OCI-LY3 (cell line): ENCODE measurements at regions not wholly inside any gene's neighbourhood (a gene's known extent, or its start where the extent isn't known, plus 50 kb on each side); places are given as distances from the start of the nearest gene placed in this dataset.

ENCODE experiments used
- EZH2phosphoT487 ChIP-seq: fragments of 200-600 bp; shearing (Covaris generic); IDR thresholded peaks from 2 replicates; pipeline ENCODE4 v1.6.1; 2018; ENCODE audit warnings: antibody characterized with exemption, mixed run types, low read depth
- TF ChIP-seq, protein P1 (sequence below): fragments of 200-600, 300-600 bp; sonication (generic); IDR thresholded peaks from 2 replicates; pipeline ENCODE4 v1.5.1; 2014; ENCODE audit warnings: antibody characterized with exemption, low read length, low read depth

DNA sequence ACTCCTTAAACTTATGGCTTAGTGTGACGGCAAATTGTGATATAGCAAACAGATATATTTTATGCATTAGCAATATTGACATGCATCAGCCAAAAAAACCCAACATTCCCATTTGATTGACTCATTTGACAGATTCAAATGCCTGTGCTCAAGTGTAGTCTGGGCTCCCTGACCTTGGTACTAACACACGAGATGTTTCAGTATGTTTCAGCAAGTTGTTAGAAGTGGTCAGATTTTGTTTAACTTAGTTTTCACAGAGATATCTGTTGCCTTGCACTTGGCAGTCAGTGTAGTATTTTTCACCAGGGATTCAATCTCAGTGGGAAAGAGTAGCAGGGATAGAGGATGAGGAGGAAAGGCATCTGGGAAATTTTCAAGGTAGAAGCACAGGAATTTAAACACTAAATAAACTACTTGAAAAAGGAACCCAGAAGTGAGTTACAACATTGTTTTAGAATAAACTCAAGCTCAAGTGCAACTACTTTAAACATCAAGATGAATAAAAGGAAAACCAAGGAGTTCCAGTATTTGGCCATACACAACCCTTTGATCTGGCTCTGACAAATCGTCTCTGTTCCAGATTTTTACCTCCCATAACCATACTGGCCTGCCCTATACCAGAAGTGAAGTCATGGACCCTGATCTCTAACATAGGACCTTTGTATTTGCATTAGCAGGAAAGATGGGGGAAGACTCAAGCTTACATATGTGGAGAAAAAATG, 56.5 kb upstream of the BLID start:
- TF ChIP-seq, protein P1, sequence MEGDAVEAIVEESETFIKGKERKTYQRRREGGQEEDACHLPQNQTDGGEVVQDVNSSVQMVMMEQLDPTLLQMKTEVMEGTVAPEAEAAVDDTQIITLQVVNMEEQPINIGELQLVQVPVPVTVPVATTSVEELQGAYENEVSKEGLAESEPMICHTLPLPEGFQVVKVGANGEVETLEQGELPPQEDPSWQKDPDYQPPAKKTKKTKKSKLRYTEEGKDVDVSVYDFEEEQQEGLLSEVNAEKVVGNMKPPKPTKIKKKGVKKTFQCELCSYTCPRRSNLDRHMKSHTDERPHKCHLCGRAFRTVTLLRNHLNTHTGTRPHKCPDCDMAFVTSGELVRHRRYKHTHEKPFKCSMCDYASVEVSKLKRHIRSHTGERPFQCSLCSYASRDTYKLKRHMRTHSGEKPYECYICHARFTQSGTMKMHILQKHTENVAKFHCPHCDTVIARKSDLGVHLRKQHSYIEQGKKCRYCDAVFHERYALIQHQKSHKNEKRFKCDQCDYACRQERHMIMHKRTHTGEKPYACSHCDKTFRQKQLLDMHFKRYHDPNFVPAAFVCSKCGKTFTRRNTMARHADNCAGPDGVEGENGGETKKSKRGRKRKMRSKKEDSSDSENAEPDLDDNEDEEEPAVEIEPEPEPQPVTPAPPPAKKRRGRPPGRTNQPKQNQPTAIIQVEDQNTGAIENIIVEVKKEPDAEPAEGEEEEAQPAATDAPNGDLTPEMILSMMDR: no peak
- no peak for TF ChIP-seq EZH2phosphoT487
